ENCODE measurements at regions not wholly inside any gene's neighbourhood (a gene's known extent, or its start where the extent isn't known, plus 50 kb on each side); places are given as distances from the start of the nearest gene placed in this dataset.

GRCh38 chr11:122268601-122269130 is 152.7 kb upstream of the BLID start:
- TF ChIP-seq POLR2A (IDR thresholded peaks at IDR 0.05) (no peak), CTCF (IDR thresholded peaks at IDR 0.05) (no peak)

Data from stomach (tissue), 4 donors.